Suprapubic skin (tissue), 4 donors: ENCODE measurements at regions not wholly inside any gene's neighbourhood (a gene's known extent, or its start where the extent isn't known, plus 50 kb on each side); places are given as distances from the start of the nearest gene placed in this dataset.

ENCODE experiments used
- DNase-seq, 2 donors: peaks; one replicate each; pipeline ENCODE4 v3.0.0-alpha.2; 2019; ENCODE audit warnings: low spot score in 2 of 2
- H3K27ac ChIP-seq: fragments of 200-600 bp; sonication (generic); one replicate; pipeline ENCODE4 v1.5.1; 2019
- H3K27me3 ChIP-seq: fragments of 200-600 bp; sonication (generic); one replicate; pipeline ENCODE4 v1.5.1; 2019
- H3K36me3 ChIP-seq: fragments of 200-600 bp; sonication (generic); one replicate; pipeline ENCODE4 v1.5.1; 2019
- H3K4me1 ChIP-seq: fragments of 200-600 bp; sonication (generic); one replicate; pipeline ENCODE4 v1.5.1; 2019
- H3K4me3 ChIP-seq: fragments of 200-600 bp; sonication (generic); one replicate; pipeline ENCODE4 v1.5.1; 2019; ENCODE audit warnings: mild to moderate bottlenecking
- H3K9me3 ChIP-seq: fragments of 200-600 bp; sonication (generic); one replicate; pipeline ENCODE4 v1.5.1; 2019
- EP300 ChIP-seq: sonication (generic); formaldehyde crosslinking; IDR thresholded peaks from one replicate; pipeline ENCODE4 v1.6.1; 2017; ENCODE audit warnings: antibody characterized with exemption
- POLR2A ChIP-seq, 2 donors: fragments of 450-650 bp; IDR thresholded peaks; one replicate each; pipeline ENCODE4 v1.6.1; 2017; ENCODE audit warnings: antibody characterized with exemption in 2 of 2, mild to moderate bottlenecking in 2 of 2, moderate library complexity in 2 of 2
- POLR2AphosphoS5 ChIP-seq, 3 donors: sonication (generic); formaldehyde crosslinking; IDR thresholded peaks; one replicate each; pipeline ENCODE4 v1.6.1; 2017; ENCODE audit warnings: antibody characterized with exemption in 3 of 3
- WGBS: methylation state at CpG from one replicate; pipeline ENCODE4 v1.1.5; 2018; 5-methylcytosine and 5-hydroxymethylcytosine counted together
- TF ChIP-seq, protein P1 (sequence below), 2 donors: fragments of 200-600 bp in 1 of 2; fragments of 450-650 bp in 1 of 2; sonication (generic) in 1 of 2; IDR thresholded peaks; one replicate each; pipeline ENCODE4 v1.5.1; 2016 to 2019; ENCODE audit warnings: antibody characterized with exemption in 2 of 2, mild to moderate bottlenecking in 1 of 2, moderate library complexity in 1 of 2

- Histone ChIP-seq H3K9me3 (no peaks in the 10 kb centered on the region), H3K27ac (no peak overlapping the region), H3K27me3 (no peaks in the 10 kb centered on the region), H3K36me3 (no peaks in the 10 kb centered on the region), H3K4me3 (no peak overlapping the region), H3K4me1 (no peaks in the 10 kb centered on the region)
- WGBS, result 89% methylated on average over 2 of the region's 2 CpGs
- TF ChIP-seq POLR2A (IDR thresholded peaks at IDR 0.05) (no peak), EP300 (no peak), POLR2AphosphoS5 (IDR thresholded peaks at IDR 0.05) (no peak)
- TF ChIP-seq, protein P1, sequence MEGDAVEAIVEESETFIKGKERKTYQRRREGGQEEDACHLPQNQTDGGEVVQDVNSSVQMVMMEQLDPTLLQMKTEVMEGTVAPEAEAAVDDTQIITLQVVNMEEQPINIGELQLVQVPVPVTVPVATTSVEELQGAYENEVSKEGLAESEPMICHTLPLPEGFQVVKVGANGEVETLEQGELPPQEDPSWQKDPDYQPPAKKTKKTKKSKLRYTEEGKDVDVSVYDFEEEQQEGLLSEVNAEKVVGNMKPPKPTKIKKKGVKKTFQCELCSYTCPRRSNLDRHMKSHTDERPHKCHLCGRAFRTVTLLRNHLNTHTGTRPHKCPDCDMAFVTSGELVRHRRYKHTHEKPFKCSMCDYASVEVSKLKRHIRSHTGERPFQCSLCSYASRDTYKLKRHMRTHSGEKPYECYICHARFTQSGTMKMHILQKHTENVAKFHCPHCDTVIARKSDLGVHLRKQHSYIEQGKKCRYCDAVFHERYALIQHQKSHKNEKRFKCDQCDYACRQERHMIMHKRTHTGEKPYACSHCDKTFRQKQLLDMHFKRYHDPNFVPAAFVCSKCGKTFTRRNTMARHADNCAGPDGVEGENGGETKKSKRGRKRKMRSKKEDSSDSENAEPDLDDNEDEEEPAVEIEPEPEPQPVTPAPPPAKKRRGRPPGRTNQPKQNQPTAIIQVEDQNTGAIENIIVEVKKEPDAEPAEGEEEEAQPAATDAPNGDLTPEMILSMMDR (IDR thresholded peaks at IDR 0.05), result no peak
- no peak for DNase-seq
Observed at GRCh38 chr6:8780653-8781052, 345.3 kb upstream of the SLC35B3 start.

GRCh38 chr6:8764733-8765132 lies 329.4 kb upstream of the SLC35B3 start:
- H3K27me3 ChIP-seq, result no peaks in the 10 kb centered on the region
- DNase-seq, result no peak
- H3K27ac ChIP-seq, result no peak overlapping the region
- no peak overlapping the region for H3K4me3 ChIP-seq
- 72% methylated on average over 1 of the region's 1 CpG for WGBS
- H3K4me1 ChIP-seq, result no peaks in the 10 kb centered on the region
- H3K9me3 ChIP-seq, result no peaks in the 10 kb centered on the region
- no peaks in the 10 kb centered on the region for H3K36me3 ChIP-seq
- TF ChIP-seq POLR2AphosphoS5 (IDR thresholded peaks at IDR 0.05), result no peak
- TF ChIP-seq POLR2A (IDR thresholded peaks at IDR 0.05), result no peak
- TF ChIP-seq EP300, result no peak

DNA sequence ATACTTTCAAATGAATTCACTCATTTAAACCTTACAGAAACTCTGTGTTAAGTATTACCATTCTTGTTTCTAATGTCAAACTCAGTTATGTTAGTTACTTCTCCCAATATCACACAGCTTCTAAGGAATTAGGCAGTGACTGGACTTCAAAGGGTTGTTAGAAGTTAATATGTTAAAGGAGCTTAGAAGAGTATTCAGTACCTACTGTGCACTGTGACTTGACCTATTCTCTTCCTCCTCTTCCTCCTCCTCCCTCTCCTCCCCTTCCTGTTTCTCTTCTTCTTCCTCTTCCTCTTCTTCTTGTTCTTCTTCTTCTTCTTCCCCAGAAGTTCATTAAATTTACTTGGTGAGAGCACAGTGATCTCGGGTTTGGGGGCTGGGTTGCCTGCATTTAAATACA lies 325.6 kb upstream of the SLC35B3 start:
- Histone ChIP-seq H3K4me1 (no peaks in the 10 kb centered on the region), H3K36me3 (no peaks in the 10 kb centered on the region), H3K27ac (no peak overlapping the region), H3K4me3 (no peak overlapping the region), H3K27me3 (no peaks in the 10 kb centered on the region), H3K9me3 (no peaks in the 10 kb centered on the region)
- DNase-seq, result no peak
- TF ChIP-seq POLR2A (IDR thresholded peaks at IDR 0.05) (no peak), EP300 (no peak), POLR2AphosphoS5 (IDR thresholded peaks at IDR 0.05) (no peak)
- TF ChIP-seq, protein P1 (IDR thresholded peaks at IDR 0.05), result no peak
- 89% methylated on average over 1 of the region's 1 CpG for WGBS

- Histone ChIP-seq H3K27ac (no peak overlapping the region), H3K27me3 (no peaks in the 10 kb centered on the region), H3K4me3 (no peak overlapping the region), H3K9me3 (no peaks in the 10 kb centered on the region), H3K36me3 (no peaks in the 10 kb centered on the region), H3K4me1 (no peaks in the 10 kb centered on the region)
- TF ChIP-seq EP300, result no peak
- TF ChIP-seq, protein P1 (IDR thresholded peaks at IDR 0.05), result no peak
- TF ChIP-seq POLR2AphosphoS5 (IDR thresholded peaks at IDR 0.05), result no peak
- TF ChIP-seq POLR2A (IDR thresholded peaks at IDR 0.05), result no peak
- no peak for DNase-seq
- WGBS, result 66% methylated on average over 4 of the region's 4 CpGs
Observed at GRCh38 chr6:8758412-8758811, 323.1 kb upstream of the SLC35B3 start.

DNA sequence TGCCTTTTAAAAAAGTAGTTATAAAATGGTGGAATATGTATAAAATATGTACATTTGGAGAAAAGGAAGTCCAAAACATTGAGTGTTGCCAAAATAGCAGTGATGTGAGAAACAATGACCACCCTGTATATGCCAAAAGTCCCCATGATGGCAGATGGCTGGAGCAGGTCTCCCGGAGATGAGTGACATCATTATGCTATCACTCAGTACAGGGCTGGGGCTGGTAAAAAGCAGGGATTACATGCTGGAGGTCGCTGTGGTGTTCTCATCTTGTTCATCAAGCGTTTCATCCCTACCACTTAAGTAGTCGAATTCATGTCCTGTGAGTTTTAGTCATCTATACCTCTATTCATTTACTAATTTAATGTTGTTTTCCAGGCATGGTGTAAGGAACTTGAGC lies 315.3 kb upstream of the SLC35B3 start:
- Histone ChIP-seq H3K4me1 (no peaks in the 10 kb centered on the region), H3K27ac (no peak overlapping the region), H3K9me3 (no peaks in the 10 kb centered on the region), H3K4me3 (no peak overlapping the region), H3K27me3 (no peaks in the 10 kb centered on the region), H3K36me3 (no peaks in the 10 kb centered on the region)
- no peak for DNase-seq
- WGBS, result 78% methylated on average over 4 of the region's 4 CpGs
- TF ChIP-seq, protein P1 (IDR thresholded peaks at IDR 0.05), result no peak
- TF ChIP-seq POLR2A (IDR thresholded peaks at IDR 0.05) (no peak), EP300 (no peak), POLR2AphosphoS5 (IDR thresholded peaks at IDR 0.05) (no peak)

DNA sequence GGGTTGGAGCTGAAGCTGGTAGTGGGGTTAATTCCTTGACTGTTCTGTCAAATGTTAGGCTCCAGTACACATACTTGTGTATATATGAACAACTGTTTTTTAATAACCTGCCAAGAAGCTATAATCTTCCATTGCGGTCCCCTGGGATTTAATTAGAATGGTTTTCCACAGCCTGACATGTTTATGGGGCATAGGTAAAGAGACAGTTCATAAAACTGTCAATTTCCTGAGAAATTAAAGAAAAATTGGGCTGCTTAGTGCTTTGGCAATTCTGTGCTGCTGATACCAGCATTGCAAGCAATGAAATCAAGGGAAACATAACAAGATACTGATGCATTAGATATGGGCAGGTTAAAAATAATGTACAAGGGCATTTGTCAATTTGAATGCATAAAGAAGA lies 314.1 kb upstream of the SLC35B3 start:
- Histone ChIP-seq H3K9me3 (no peaks in the 10 kb centered on the region), H3K4me1 (no peaks in the 10 kb centered on the region), H3K27me3 (no peaks in the 10 kb centered on the region), H3K36me3 (no peaks in the 10 kb centered on the region), H3K4me3 (no peak overlapping the region), H3K27ac (no peak overlapping the region)
- 65% methylated on average over 1 of the region's 1 CpG for WGBS
- TF ChIP-seq EP300 (no peak), POLR2A (IDR thresholded peaks at IDR 0.05) (no peak), POLR2AphosphoS5 (IDR thresholded peaks at IDR 0.05) (no peak)
- TF ChIP-seq, protein P1 (IDR thresholded peaks at IDR 0.05), result no peak
- DNase-seq, result no peak
